Sigmoid colon (tissue), 6 donors: ENCODE measurements at regions not wholly inside any gene's neighbourhood (a gene's known extent, or its start where the extent isn't known, plus 50 kb on each side); places are given as distances from the start of the nearest gene placed in this dataset.

Experiments used
- DNase-seq: peaks from one replicate; pipeline ENCODE4 v3.0.0-alpha.2; 2019
- H3K27ac ChIP-seq, 4 donors: fragments of 200-600 bp; sonication (generic); one replicate each; pipeline ENCODE4 v1.5.1; 2016 to 2019; ENCODE audit warnings: mild to moderate bottlenecking in 1 of 4
- H3K27me3 ChIP-seq, 3 donors: fragments of 200-600 bp; sonication (generic); one replicate each; pipeline ENCODE4 v1.5.1; 2019; ENCODE audit warnings: mild to moderate bottlenecking in 1 of 3
- H3K36me3 ChIP-seq, 4 donors: fragments of 200-600 bp; sonication (generic); one replicate each; pipeline ENCODE4 v1.5.1; 2016 to 2019
- H3K4me1 ChIP-seq, 4 donors: fragments of 200-600 bp; sonication (generic); one replicate each; pipeline ENCODE4 v1.5.1; 2017 to 2019
- H3K4me3 ChIP-seq, 4 donors: fragments of 200-600 bp; sonication (generic); one replicate each; pipeline ENCODE4 v1.5.1; 2017 to 2019; ENCODE audit warnings: mild to moderate bottlenecking in 2 of 4, moderate library complexity in 1 of 4
- H3K9me3 ChIP-seq, 4 donors: fragments of 200-600 bp in 3 of 4; sonication (generic) in 3 of 4; one replicate each; pipeline versions ENCODE4 v1.5.1 to v1.6.1; 2013 to 2019
- EP300 ChIP-seq, 4 donors: sonication (generic); formaldehyde crosslinking; IDR thresholded peaks; one replicate each; pipeline ENCODE4 v1.6.1; 2017; ENCODE audit warnings: antibody characterized with exemption in 4 of 4
- POLR2A ChIP-seq, 2 donors: fragments of 450-650 bp; IDR thresholded peaks; one replicate each; pipeline ENCODE4 v1.6.1; 2016; ENCODE audit warnings: antibody characterized with exemption in 2 of 2, mild to moderate bottlenecking in 2 of 2, moderate library complexity in 2 of 2
- POLR2AphosphoS5 ChIP-seq, 4 donors: sonication (generic); formaldehyde crosslinking; IDR thresholded peaks; one replicate each; pipeline ENCODE4 v1.6.1; 2017; ENCODE audit warnings: antibody characterized with exemption in 4 of 4
- WGBS, 2 donors: extraction: QIAGEN DNeasy Blood & Tissue Kit; methylation state at CpG; one replicate each; pipeline ENCODE4 v1.1.7; 2013; 5-methylcytosine and 5-hydroxymethylcytosine counted together
- intact Hi-C: fragments of 100-400 bp; cut with DNase I; formaldehyde crosslinking; loops from one replicate; pipeline ENCODE4 v1.15.1; 2023
- TF ChIP-seq, protein P1 (sequence below), 4 experiments: fragments of 450-650 bp in 3 of 4; fragments of 200-600 bp in 1 of 4; IDR thresholded peaks; one replicate each; pipeline ENCODE4 v1.5.1; 2016 to 2019; ENCODE audit warnings: antibody characterized with exemption in 4 of 4, mild to moderate bottlenecking in 3 of 4, moderate library complexity in 2 of 4
- donor health status: healthy with polysubstance abuse.
- donor health status: healthy.

DNA sequence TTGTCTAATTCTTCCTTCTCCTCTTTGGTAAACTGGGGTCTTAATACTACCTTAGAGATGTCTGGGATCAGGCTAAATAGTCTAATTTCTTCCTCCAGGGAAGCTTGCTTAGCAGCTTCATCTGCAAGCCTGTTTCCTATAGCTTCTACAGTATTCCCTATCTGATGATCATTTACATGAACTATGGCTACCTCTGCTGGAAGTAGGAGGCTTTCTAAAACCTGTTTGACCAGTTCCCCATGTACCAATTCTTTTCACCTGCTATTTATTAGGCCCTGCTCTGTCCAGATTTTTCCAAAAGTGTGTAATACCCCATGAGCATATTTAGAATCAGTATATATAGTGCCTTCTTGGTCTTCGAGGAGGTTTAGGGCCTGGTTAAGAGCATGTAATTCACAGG, 619.8 kb downstream of the HINT1 start:
- no peaks in the 10 kb centered on the region for H3K27me3 ChIP-seq
- no peak overlapping the region for H3K4me3 ChIP-seq
- TF ChIP-seq POLR2A (IDR thresholded peaks at IDR 0.05) (no peak), EP300 (IDR thresholded peaks at IDR 0.05) (no peak), POLR2AphosphoS5 (IDR thresholded peaks at IDR 0.05) (no peak)
- TF ChIP-seq, protein P1, sequence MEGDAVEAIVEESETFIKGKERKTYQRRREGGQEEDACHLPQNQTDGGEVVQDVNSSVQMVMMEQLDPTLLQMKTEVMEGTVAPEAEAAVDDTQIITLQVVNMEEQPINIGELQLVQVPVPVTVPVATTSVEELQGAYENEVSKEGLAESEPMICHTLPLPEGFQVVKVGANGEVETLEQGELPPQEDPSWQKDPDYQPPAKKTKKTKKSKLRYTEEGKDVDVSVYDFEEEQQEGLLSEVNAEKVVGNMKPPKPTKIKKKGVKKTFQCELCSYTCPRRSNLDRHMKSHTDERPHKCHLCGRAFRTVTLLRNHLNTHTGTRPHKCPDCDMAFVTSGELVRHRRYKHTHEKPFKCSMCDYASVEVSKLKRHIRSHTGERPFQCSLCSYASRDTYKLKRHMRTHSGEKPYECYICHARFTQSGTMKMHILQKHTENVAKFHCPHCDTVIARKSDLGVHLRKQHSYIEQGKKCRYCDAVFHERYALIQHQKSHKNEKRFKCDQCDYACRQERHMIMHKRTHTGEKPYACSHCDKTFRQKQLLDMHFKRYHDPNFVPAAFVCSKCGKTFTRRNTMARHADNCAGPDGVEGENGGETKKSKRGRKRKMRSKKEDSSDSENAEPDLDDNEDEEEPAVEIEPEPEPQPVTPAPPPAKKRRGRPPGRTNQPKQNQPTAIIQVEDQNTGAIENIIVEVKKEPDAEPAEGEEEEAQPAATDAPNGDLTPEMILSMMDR (IDR thresholded peaks at IDR 0.05): no peak
- intact Hi-C loops: no loop called here
- H3K9me3 ChIP-seq: peaks cover 0 to 20% (median 11%) of the 10 kb centered on the region in 4 donors
- no peaks in the 10 kb centered on the region for H3K4me1 ChIP-seq
- no peaks in the 10 kb centered on the region for H3K36me3 ChIP-seq
- no peak for DNase-seq
- H3K27ac ChIP-seq: no peak overlapping the region
- 48 to 86% methylated on average over 1 of the region's 1 CpG for WGBS, 2 donors

DNA sequence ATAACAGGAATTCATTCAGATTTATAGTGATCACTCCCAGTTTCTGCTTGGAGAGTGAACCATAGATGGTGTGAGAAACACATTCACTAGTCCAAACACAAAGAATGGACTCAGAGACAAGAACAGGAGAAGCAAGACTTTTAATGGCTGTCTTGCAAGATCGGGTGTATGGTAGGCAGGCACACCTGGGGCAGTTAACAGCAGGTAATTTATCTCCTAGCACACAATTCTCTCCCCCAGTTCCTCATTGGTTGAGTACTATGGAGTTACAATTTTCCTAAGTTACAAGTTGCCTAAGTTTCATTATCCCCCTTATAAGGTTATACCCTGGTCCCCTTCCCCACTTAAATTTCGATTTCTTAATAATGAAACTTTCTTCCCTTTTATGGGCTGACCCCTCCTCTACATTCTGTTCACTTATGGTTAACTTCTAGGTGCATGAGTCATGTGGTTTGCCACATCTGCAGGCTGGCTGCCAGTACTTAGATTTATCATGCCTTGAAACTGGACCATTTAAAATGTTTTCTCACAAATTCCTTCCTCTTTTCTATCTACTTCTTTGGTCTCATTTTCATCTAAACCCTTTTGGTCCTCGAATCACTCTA, 623.3 kb downstream of the HINT1 start:
- Histone ChIP-seq H3K27ac (no peak overlapping the region), H3K4me3 (no peak overlapping the region), H3K9me3 (peaks cover 0 to 20% (median 11%) of the 10 kb centered on the region in 4 donors), H3K27me3 (no peaks in the 10 kb centered on the region), H3K36me3 (no peaks in the 10 kb centered on the region), H3K4me1 (no peaks in the 10 kb centered on the region)
- TF ChIP-seq POLR2A (IDR thresholded peaks at IDR 0.05) (no peak), POLR2AphosphoS5 (IDR thresholded peaks at IDR 0.05) (no peak), EP300 (IDR thresholded peaks at IDR 0.05) (no peak)
- TF ChIP-seq, protein P1 (IDR thresholded peaks at IDR 0.05): no peak
- intact Hi-C loops: no loop called here
- WGBS, 2 donors: 23 to 31% methylated on average over 3 of the region's 3 CpGs
- DNase-seq: no peak

DNA sequence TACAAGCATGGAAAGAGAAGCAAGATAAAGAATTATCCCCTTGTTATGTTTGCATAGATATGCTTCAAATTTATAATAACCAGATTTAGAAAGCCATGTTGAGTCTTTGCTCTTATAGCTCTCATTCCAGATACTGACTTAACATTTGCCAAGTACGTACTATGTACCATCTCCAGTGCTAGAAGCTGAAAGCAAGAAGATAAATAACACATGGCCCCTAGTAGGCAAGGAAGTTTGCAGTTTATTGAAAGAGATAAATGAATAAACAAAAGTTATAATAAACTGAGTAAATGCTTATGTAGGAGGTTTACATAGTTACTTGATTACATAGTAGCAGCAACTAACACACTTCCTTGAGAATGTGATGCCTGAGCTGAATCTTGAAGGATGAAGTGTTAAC, 628.4 kb downstream of the HINT1 start:
- no peak for TF ChIP-seq POLR2A (IDR thresholded peaks at IDR 0.05)
- TF ChIP-seq EP300 (IDR thresholded peaks at IDR 0.05): no peak
- TF ChIP-seq POLR2AphosphoS5 (IDR thresholded peaks at IDR 0.05): no peak
- no peaks in the 10 kb centered on the region for H3K9me3 ChIP-seq
- no peak overlapping the region for H3K27ac ChIP-seq
- DNase-seq: no peak
- H3K27me3 ChIP-seq: no peaks in the 10 kb centered on the region
- intact Hi-C loops: no loop called here
- H3K4me3 ChIP-seq: no peak overlapping the region
- WGBS, 2 donors: 76 to 87% methylated on average over 1 of the region's 1 CpG
- H3K36me3 ChIP-seq: no peaks in the 10 kb centered on the region
- no peaks in the 10 kb centered on the region for H3K4me1 ChIP-seq

DNA sequence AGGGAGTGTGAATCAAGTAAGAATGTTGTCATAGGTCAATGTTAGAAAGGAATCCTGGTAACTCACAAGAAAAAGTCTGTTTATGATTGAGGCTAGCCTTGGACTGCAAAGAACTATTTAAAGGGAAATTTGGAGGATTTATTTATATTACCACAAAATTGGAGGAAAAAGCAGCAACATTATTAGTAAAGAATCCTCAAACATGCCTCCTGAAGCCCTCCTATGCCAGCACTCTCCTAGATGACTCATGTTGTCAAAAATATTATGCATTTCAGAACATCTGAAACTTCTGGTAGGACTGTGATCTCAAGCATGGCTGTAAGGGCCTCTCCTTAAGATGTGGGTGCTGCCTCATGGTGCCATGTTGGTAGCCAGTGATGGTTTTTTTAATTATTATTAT, 628.5 kb downstream of the CHSY3 start:
- Histone ChIP-seq H3K36me3 (no peaks in the 10 kb centered on the region), H3K27ac (no peak overlapping the region), H3K4me3 (no peak overlapping the region), H3K27me3 (no peaks in the 10 kb centered on the region), H3K4me1 (no peaks in the 10 kb centered on the region), H3K9me3 (no peaks in the 10 kb centered on the region)
- TF ChIP-seq EP300 (IDR thresholded peaks at IDR 0.05) (no peak), POLR2A (IDR thresholded peaks at IDR 0.05) (no peak), POLR2AphosphoS5 (IDR thresholded peaks at IDR 0.05) (no peak)
- TF ChIP-seq, protein P1 (IDR thresholded peaks at IDR 0.05): no peak
- no peak for DNase-seq
- intact Hi-C loops: no loop called here

DNA sequence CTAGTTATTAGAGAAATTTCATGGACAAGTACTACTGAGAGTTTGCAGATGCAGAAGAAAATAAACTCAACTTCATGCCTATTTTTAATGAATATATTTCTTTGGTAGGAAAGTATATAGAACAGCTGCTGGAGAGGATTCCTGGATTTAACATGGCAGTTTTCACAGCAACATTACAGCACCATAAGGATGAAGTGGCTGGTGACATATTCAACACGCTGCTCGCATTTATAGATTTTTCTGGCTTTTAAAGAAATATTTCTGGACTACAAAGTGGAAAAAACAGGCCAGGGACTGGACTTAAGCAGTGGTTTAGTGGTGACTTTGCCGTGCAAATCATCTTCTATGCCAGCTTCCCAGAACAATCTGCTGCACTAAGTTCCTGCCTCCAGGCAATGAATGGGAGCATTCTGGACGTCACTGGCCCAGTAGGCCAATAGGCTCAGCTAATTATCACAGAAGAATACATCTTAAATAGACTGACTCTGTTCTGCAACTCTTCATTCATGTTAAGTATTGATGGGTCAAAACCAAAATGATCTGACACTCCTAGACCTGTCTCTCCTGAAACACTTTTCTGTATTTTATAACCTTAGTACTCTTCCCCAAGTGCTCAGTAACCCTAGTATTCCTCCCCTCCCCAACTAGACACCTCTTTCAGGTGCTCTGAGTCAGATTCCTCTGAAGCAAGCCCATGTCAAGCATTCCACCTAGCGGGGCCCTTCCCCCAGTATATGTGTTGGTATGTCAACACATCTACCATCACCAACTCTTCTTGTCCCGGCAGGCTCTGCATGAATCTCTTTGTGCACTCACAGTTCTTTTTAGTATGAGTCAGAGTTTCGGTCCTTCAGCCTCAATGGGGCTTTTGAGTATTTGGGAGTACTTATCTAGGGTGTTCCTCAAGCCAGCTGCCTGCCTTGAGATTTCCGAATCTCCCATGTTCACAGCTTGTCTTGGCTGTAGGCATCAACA, 625.5 kb downstream of the CHSY3 start:
- 87 to 88% methylated on average over 8 of the region's 8 CpGs for WGBS, 2 donors
- no peak for DNase-seq
- intact Hi-C loops: no loop called here
- Histone ChIP-seq H3K9me3 (no peaks in the 10 kb centered on the region), H3K27me3 (no peaks in the 10 kb centered on the region), H3K36me3 (no peaks in the 10 kb centered on the region), H3K4me1 (no peaks in the 10 kb centered on the region), H3K4me3 (no peak overlapping the region), H3K27ac (no peak overlapping the region)
- TF ChIP-seq POLR2A (IDR thresholded peaks at IDR 0.05) (no peak), POLR2AphosphoS5 (IDR thresholded peaks at IDR 0.05) (no peak), EP300 (IDR thresholded peaks at IDR 0.05) (no peak)
- TF ChIP-seq, protein P1 (IDR thresholded peaks at IDR 0.05): no peak
